ENCODE measurements at regions not wholly inside any gene's neighbourhood (a gene's known extent, or its start where the extent isn't known, plus 50 kb on each side); places are given as distances from the start of the nearest gene placed in this dataset.

DNA sequence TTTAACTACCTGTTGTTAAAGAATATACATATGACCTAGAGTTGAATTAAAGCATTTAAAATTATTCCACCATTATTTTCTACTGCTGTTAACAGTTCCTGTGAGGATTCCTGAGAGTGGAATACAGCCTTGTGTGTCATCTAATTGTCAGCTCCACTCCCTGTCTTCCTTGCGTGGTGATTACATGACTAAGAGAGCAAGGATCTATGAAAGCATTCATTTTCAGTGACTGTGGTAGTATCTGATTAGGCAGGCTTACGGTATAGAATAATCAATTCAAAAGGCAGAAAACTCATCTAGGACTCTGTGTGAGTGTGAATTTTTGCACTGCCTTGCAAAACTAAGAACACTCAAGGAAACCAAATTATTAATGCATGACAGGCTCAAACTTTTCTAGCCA, 577.8 kb downstream of the SH3BGRL start:
- H3K4me3 ChIP-seq (ENCODE audit: low read depth, low read length), result no peak overlapping the region
- TF ChIP-seq, protein P1, sequence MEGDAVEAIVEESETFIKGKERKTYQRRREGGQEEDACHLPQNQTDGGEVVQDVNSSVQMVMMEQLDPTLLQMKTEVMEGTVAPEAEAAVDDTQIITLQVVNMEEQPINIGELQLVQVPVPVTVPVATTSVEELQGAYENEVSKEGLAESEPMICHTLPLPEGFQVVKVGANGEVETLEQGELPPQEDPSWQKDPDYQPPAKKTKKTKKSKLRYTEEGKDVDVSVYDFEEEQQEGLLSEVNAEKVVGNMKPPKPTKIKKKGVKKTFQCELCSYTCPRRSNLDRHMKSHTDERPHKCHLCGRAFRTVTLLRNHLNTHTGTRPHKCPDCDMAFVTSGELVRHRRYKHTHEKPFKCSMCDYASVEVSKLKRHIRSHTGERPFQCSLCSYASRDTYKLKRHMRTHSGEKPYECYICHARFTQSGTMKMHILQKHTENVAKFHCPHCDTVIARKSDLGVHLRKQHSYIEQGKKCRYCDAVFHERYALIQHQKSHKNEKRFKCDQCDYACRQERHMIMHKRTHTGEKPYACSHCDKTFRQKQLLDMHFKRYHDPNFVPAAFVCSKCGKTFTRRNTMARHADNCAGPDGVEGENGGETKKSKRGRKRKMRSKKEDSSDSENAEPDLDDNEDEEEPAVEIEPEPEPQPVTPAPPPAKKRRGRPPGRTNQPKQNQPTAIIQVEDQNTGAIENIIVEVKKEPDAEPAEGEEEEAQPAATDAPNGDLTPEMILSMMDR (IDR thresholded peaks at IDR 0.05; ENCODE audit: insufficient read depth, low read depth, low read length), result no peak
- no peak for DNase-seq (ENCODE audit: low read depth)

DNA sequence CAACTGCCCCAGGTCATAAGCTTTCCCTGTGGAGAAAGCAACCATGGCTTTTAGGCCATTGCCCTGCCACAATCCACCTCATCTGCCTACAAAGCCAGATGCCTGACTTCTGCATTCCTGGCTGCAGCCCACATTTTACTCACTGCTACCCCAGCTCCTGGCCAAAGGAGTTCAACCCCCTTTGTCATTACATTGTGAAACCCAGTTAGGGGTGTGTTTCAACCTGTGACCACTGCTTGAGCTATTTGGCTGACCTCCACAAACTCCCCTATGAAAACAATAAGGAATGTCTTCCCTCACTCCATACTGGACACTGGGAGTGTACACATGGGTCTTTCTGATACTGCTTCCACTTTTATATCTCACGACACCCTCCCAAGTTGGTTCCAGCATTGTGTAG, 589.2 kb downstream of the SH3BGRL start:
- no peak overlapping the region for H3K4me3 ChIP-seq (ENCODE audit: low read depth, low read length)
- TF ChIP-seq, protein P1 (IDR thresholded peaks at IDR 0.05; ENCODE audit: insufficient read depth, low read depth, low read length), result no peak
- no peak for DNase-seq (ENCODE audit: low read depth)
